ENCODE measurements at regions not wholly inside any gene's neighbourhood (a gene's known extent, or its start where the extent isn't known, plus 50 kb on each side); places are given as distances from the start of the nearest gene placed in this dataset.

DNA sequence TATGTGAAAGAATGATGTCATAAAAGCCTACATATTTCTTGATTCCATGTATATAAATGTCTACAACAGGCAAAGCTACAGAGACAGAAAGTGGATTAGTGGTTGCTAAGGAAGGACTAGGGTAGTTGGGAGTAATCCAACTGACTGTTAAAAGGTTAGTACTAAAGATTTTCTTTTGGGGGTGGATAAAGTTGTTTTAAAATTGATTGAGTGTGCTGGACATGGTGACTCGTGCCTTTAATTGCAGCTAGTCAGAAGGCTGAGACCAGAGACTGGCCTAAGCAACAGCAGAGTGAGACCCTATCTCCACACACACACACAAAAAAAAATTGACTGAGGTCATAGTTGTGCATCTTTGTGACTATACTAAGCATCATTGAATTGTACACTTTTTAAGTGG, 234.3 kb downstream of the C12orf50 start:
- TF ChIP-seq, protein P1, sequence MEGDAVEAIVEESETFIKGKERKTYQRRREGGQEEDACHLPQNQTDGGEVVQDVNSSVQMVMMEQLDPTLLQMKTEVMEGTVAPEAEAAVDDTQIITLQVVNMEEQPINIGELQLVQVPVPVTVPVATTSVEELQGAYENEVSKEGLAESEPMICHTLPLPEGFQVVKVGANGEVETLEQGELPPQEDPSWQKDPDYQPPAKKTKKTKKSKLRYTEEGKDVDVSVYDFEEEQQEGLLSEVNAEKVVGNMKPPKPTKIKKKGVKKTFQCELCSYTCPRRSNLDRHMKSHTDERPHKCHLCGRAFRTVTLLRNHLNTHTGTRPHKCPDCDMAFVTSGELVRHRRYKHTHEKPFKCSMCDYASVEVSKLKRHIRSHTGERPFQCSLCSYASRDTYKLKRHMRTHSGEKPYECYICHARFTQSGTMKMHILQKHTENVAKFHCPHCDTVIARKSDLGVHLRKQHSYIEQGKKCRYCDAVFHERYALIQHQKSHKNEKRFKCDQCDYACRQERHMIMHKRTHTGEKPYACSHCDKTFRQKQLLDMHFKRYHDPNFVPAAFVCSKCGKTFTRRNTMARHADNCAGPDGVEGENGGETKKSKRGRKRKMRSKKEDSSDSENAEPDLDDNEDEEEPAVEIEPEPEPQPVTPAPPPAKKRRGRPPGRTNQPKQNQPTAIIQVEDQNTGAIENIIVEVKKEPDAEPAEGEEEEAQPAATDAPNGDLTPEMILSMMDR (IDR thresholded peaks at IDR 0.05), result no peak
- no peak for TF ChIP-seq POLR2AphosphoS5 (IDR thresholded peaks at IDR 0.05)

Data from prostate gland (tissue), 2 donors.